ENCODE measurements at regions not wholly inside any gene's neighbourhood (a gene's known extent, or its start where the extent isn't known, plus 50 kb on each side); places are given as distances from the start of the nearest gene placed in this dataset.

DNA sequence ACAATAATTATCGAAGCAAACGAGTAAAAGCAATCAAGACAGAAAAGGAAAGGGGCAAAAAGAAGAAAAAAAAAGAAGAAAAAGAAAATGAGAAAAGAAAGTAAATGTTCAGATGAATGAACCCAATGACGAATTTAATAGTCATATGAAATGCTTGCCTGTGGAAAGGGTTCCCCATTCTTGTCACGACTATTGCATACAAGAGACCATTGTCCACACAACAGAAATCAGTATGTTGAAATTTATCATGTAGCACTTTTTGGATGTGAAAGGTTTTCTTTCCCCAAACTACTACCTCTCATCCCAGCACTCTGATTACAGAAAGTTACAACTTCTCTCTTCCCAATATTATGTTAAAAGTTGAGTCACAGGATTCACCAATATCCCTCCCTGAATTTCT lies 162.4 kb downstream of the ZDHHC21 start:
- no peaks in the 10 kb centered on the region for H3K4me1 ChIP-seq
- intact Hi-C loops (cut with DNase I): no loop called here
- no peaks in the 10 kb centered on the region for H3K27me3 ChIP-seq
- no peak for DNase-seq (ENCODE audit: low spot score in 2 of 2)
- H3K27ac ChIP-seq: no peak overlapping the region
- H3K9me3 ChIP-seq: no peaks in the 10 kb centered on the region
- no peaks in the 10 kb centered on the region for H3K36me3 ChIP-seq
- H3K4me3 ChIP-seq: no peak overlapping the region
- TF ChIP-seq, protein P1, sequence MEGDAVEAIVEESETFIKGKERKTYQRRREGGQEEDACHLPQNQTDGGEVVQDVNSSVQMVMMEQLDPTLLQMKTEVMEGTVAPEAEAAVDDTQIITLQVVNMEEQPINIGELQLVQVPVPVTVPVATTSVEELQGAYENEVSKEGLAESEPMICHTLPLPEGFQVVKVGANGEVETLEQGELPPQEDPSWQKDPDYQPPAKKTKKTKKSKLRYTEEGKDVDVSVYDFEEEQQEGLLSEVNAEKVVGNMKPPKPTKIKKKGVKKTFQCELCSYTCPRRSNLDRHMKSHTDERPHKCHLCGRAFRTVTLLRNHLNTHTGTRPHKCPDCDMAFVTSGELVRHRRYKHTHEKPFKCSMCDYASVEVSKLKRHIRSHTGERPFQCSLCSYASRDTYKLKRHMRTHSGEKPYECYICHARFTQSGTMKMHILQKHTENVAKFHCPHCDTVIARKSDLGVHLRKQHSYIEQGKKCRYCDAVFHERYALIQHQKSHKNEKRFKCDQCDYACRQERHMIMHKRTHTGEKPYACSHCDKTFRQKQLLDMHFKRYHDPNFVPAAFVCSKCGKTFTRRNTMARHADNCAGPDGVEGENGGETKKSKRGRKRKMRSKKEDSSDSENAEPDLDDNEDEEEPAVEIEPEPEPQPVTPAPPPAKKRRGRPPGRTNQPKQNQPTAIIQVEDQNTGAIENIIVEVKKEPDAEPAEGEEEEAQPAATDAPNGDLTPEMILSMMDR (IDR thresholded peaks at IDR 0.05): no peak

DNA sequence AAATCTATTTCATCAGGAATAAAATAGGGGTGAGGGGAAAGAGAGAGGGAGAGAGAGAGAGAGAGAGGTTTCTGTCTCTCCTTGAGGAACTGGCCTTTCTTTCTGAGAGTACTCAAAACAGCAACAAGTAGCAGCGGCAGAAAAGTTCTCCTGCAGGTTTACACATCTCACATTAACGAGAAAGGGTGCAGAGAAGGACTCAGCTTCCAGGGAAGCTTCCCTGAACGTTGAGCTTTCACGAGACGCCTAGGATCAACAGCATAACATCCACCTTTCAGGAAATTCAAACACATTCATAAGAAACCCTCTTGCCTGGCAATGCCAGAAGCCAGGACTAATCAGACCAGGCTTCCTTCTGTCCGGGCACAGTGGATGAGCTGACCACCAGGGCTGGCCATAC lies 162.9 kb downstream of the ZDHHC21 start:
- Histone ChIP-seq H3K36me3 (no peaks in the 10 kb centered on the region), H3K4me3 (no peak overlapping the region), H3K4me1 (no peaks in the 10 kb centered on the region), H3K9me3 (no peaks in the 10 kb centered on the region), H3K27ac (no peak overlapping the region), H3K27me3 (no peaks in the 10 kb centered on the region)
- TF ChIP-seq, protein P1 (IDR thresholded peaks at IDR 0.05): no peak
- intact Hi-C loops (cut with DNase I): no loop called here
- no peak for DNase-seq (ENCODE audit: low spot score in 2 of 2)

DNA sequence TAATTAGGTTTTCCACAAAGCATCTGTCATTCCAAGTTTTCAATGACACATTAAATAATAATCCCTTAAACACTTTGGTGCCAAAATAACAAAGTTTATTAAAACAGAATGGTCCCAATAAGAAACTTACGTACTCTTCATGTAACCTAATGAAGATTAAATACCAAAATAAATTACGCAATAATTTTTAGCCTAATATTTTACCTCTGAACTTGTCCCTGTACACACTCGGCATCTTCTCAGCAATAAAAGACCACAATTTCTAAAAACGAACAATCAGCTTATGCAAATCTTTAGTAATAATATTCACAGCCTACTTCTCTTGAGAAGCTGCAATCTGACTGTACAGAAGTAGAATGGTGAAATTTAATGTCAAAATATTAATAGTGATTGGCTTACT lies 163.6 kb downstream of the ZDHHC21 start:
- no peak for DNase-seq (ENCODE audit: low spot score in 2 of 2)
- H3K27me3 ChIP-seq: no peaks in the 10 kb centered on the region
- intact Hi-C loops (cut with DNase I): no loop called here
- H3K4me3 ChIP-seq: no peak overlapping the region
- TF ChIP-seq, protein P1 (IDR thresholded peaks at IDR 0.05): no peak
- H3K9me3 ChIP-seq: no peaks in the 10 kb centered on the region
- no peaks in the 10 kb centered on the region for H3K36me3 ChIP-seq
- H3K4me1 ChIP-seq: no peaks in the 10 kb centered on the region
- H3K27ac ChIP-seq: no peak overlapping the region

DNA sequence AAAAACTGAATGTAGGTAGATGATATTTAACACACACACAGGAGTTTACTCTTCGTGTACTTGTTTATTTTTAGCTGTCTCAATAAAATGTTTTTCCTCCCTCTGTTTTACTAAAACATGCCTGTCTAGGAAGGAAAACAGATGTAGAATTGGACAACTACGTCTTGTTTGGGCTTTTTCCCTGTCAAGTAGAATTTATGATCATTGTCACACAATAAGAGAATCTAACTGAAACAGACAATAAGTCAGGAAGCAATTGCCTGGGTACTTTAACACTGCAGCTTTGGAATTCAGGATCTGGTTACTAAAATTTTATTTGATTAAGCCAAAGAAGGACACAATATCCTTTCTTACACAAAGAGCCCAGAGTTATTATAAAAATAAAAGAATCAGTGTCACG lies 164.2 kb downstream of the ZDHHC21 start:
- Histone ChIP-seq H3K27ac (no peak overlapping the region), H3K36me3 (no peaks in the 10 kb centered on the region), H3K27me3 (no peaks in the 10 kb centered on the region), H3K4me3 (no peak overlapping the region), H3K4me1 (no peaks in the 10 kb centered on the region), H3K9me3 (no peaks in the 10 kb centered on the region)
- intact Hi-C loops (cut with DNase I): no loop called here
- DNase-seq (ENCODE audit: low spot score in 2 of 2): no peak
- TF ChIP-seq, protein P1 (IDR thresholded peaks at IDR 0.05): no peak

DNA sequence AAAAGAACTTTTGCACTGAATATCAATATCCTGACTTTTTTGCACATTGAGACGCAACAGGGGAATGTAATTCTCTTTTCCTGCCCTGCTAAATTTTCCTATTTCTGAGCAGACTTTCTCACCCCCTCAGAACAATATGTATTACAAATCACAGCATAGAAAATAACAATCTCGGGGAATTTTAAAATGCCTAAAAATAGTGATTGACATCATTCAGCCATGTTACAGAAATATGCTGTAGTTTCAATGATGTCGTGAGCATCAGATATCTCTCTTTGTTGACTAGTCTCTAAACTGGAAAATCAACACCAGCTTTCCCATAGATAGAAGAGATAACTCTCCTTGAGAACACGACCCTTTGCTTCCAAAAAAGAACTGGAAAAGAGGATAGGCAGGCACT lies 166.7 kb downstream of the ZDHHC21 start:
- Histone ChIP-seq H3K36me3 (no peaks in the 10 kb centered on the region), H3K4me1 (no peaks in the 10 kb centered on the region), H3K27me3 (no peaks in the 10 kb centered on the region), H3K4me3 (no peak overlapping the region), H3K9me3 (no peaks in the 10 kb centered on the region), H3K27ac (no peak overlapping the region)
- intact Hi-C loops (cut with DNase I): no loop called here
- DNase-seq (ENCODE audit: low spot score in 2 of 2): no peak
- TF ChIP-seq, protein P1 (IDR thresholded peaks at IDR 0.05): no peak

DNA sequence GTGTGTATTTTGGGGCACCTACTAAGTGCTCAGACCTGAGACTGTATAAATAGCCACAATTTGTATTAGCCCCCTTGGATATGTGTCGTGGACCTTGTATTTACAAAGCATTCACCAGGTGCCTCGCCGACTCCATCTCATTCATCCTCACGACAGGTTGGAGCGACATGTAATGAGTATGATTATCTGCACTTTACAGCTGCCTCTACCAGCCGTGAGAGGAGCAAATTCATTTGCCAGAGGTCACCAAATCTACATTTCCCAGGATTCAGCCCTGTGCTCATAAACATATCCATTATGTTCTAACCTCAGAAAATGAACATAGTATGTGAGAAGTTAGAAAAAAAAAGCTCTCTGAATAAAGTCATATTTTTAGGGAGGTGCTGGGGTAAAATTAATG lies 167.4 kb downstream of the ZDHHC21 start:
- Histone ChIP-seq H3K4me3 (no peak overlapping the region), H3K27me3 (no peaks in the 10 kb centered on the region), H3K4me1 (no peaks in the 10 kb centered on the region), H3K36me3 (no peaks in the 10 kb centered on the region), H3K27ac (no peak overlapping the region), H3K9me3 (no peaks in the 10 kb centered on the region)
- no peak for DNase-seq (ENCODE audit: low spot score in 2 of 2)
- intact Hi-C loops (cut with DNase I): no loop called here
- TF ChIP-seq, protein P1 (IDR thresholded peaks at IDR 0.05): no peak
